ENCODE measurements at regions not wholly inside any gene's neighbourhood (a gene's known extent, or its start where the extent isn't known, plus 50 kb on each side); places are given as distances from the start of the nearest gene placed in this dataset.
"Not testable (repeated sequence)": the region's sequence is repeated elsewhere in the genome, so short reads cannot be mapped to it uniquely, and the experiment has no call there.

DNA sequence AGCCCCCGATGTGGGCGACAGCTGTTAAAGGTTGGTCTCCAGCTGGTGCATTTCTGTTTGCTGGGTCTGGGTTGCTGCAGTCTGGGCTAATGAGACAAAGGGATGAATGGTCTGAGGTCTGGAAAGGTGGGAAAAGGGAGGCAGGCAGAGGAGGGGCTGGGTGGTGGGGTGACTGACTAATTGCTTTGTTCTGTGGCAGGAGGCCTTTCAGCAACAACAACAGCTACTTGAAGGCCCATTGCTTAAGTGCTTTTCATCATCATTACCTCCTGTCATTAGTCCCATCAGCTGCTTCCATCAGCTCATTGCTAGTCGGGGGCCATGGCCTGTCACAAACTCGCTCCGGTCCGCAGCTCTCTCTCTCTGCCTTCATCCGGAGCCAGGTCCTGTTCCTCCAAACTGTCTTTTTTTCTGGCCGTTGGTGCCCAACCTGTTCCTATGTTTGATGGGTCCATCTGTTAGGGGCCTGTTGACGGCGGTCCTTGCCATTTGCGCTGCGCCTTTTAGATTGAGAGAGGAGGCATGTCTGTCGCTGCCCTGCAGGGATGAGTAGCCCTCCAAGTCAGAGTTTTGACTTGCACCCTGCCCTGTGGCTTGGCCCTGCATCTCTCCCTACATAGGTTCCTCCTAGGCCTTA lies 105.6 kb upstream of the PLXNA2 start:
- FAIRE-seq: no peak

DNA sequence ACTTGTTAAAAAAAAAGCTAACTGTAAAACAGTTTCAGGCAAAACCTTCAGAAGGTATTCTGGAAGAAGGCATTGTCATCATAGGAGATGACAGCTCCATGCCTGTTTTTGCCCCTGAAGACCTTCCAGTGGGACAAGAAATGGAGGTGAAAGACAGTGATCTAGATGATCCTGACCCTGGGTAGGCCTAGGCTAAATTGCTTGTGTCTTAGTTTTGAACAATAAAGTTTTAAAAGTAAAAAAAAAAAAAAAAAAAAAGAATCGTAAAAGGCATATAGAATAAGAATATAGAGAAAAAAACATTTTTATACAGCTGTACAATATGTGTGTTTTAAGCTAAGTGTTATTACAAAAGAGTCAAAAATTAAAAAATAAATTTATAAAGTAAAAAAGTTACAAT lies 106.6 kb upstream of the PLXNA2 start:
- FAIRE-seq: no peak

DNA sequence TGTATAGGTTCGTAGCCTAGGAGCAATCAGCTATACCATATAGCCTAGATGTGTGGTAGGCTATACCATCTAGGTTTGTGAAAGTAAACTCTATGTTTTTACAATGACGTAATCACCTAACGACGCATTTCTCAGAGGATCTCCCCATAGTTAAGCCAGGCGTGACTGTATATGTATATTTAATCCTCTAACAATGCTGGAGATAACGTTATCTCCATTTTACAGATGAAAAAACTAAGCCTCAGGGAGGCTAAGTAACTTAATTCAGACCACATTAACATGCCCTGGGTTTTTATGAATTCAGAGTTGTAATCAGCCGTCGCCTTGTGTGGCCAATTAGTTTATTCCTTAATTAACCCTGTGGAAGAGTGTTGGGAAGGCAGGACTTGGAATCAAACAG lies 107.7 kb upstream of the PLXNA2 start:
- FAIRE-seq: no peak

DNA sequence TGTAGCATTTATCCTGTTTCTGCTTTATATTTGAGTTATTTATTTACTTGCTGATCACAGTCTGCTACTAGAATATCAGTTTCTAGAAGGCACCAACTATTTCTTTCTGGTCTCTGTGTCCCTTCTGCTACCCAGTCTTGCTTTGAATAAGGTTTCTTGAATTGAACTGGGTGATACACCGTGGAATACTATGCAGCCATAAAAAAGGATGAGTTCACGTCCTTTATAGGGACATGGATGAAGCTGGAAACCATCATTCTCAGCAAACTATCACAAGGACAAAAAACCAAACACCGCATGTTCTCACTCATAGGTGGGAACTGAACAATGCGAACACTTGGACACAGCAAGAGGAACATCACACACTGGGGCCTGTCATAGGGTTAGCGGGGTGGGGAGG lies 109.6 kb upstream of the PLXNA2 start:
- FAIRE-seq: not testable (repeated sequence)

DNA sequence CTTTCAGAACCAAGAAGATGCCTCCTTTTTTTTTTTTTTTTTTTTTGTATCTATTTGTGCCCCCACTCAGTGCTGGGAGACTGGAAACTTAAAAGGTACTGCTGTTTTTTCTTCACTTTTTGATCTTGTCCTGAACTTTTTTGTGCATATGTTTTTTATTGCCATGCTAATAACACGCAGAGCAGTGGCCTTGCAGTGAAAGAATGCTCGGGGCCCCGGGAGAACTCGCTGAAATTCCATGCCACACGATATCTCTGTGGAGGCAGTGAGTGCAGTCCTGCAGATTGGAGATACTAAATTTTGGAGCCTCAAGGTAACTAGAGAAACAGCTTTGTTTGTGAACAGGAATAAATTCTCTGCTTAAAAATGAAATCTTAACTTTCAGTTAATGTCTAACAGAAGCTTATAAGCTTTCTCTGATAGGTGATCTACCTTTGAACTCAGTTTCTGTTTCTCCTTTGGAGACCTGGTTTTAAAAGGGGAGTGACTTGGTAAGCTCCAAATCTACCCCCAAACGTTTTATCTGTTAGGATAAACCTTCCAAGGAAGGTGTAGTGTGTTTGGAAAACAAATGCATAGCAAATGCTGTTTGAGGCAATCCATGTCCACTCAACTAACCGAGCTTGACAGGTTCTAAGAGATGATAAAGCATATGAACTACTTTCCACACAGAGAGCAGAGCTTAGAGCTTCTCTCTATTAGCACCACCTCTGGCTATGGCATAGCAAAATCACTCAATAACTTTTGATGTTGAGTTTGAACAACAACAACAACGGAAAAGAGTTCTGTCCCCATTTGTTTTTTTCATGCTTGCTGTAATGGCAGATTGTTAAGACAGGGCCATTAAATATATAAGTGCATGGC lies 113.7 kb upstream of the PLXNA2 start:
- FAIRE-seq: no peak

DNA sequence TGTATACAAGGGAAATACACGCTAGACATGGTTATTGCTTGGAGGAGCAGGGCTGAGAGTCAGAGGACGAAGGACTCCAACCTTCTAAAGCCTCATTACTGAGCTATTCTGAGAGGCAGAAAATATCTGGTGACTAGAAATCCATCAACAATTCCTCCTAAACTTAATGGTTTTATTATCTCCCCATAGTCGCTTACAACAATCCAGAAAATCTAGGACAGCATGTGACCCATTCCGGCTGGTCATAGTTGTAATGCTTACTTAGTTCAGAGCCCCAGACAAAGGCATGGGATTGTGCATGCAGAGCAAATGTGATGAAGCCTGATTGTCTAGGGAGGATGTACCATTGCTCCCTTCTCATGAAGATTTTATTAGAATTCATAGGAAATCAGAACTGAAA lies 114.5 kb upstream of the PLXNA2 start:
- no peak for FAIRE-seq

DNA sequence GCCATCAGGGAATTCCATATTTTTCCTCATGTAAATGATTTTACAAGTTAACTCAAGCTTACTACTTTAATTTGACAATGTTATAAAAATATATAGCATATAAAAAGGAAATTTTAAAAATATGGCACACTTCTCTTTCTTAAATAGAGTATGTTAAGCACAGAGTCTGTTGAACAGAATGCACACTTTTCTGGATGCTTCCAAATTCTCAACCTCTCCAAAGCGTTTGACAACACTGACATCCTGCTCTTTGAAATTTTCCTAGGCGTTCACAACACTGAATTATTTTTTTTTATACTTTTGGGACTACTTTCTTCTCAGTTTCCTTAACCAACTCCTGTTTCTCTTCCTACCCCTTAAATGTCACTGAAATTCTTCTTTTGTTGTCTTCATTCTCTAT lies 117.8 kb upstream of the PLXNA2 start:
- no peak for FAIRE-seq

DNA sequence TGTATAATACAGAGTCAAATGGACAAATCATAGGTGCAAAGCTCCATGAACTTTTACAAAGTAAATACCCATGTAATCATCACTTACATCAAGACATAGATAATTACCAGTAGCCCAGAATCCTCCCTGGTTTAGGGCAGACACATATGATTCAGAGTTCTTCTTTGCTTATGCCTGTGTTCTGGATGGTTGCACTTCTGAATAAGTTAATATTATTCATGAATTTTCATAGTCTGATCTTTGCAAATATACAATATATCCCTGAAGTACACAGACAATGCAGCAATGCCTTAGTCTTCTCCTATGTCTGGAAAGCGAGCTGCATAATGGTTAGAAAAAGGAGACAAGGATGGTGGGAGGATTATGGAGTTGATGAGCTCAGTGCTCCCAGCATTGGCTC lies 122.4 kb upstream of the PLXNA2 start:
- no peak for FAIRE-seq

DNA sequence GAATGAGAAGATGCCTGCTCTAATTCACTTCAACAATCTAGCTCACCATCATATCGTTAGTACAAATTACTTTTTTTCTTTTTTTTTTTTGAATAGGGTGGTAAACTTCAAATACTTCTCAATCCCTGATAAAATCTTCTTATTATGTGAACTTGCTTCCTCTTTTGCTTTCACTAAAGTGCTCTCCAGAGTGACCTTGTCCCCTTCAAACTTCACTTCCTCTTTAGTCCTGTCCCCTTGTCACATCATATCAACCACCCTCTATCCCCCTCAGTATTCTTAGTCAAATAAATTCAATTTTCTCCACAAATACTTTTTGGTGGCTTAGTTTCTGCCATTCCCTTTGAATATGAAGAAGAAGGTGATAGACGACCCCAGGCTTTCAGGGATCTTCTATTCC lies 124.9 kb upstream of the PLXNA2 start:
- FAIRE-seq: no peak

DNA sequence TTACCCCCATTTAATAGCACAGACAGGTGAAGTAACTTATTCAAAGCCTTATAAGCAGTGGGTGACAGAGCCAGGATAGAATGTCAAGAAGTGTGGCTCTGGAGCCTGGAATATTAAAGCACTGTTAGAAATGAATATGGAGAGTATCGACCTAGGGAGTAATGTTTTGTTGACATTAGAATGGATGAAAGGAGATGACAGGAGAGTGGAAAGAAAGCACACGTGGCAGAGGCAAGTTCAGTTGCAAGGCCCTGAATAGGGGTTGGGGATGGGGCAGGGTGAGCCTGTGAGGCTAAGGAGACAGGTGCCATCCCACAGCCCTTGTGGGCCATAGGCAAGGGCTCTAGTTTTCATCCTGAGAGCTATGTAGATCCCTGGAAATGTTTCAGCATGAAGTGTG lies 125.5 kb upstream of the PLXNA2 start:
- FAIRE-seq: no peak

DNA sequence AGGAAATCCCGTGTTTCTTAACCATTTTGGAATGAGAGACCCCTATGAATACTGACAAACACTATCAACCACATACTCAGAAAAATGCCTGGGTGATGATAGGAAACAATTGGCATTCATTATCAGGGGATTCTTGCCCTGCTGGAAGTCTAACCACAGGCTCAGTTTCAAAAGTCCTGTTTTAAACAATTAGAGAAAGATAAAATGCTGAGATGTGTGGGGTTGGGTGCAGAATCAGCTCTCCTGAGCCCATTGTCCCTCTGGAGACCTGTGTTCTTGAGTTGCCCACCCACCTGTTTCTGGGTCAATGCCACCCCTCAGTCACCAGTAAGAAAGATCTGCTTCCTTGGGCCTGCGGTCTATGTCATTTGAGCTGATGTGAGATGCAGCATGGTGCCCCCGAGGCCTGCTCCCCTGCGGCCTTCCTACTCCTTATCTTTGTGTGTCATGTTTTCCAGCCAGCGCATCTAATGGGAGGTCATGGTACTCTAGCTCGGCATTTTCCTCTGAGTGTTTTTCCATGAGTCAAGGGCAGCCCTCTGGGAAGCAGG lies 130.3 kb upstream of the PLXNA2 start:
- FAIRE-seq: no peak

DNA sequence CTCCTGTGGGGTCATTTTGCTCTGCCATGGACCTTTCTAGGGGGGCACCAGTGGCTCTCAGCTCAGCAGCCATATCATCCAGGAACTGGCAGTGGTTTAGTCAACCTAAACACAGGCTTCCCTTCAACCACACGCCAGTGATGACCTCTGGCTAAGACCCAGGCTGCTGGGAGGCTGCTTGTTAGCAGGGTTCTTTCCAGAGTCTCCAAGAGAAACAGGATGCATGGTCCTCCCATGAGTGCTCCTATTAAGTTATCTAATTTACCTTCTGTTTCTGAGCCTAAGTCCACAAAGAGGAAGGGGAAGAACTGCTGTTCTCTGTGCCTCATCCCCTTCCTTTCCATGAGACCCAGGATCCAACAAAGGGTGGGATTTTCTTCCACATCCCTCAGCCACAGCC lies 137.3 kb upstream of the PLXNA2 start:
- FAIRE-seq: no peak

DNA sequence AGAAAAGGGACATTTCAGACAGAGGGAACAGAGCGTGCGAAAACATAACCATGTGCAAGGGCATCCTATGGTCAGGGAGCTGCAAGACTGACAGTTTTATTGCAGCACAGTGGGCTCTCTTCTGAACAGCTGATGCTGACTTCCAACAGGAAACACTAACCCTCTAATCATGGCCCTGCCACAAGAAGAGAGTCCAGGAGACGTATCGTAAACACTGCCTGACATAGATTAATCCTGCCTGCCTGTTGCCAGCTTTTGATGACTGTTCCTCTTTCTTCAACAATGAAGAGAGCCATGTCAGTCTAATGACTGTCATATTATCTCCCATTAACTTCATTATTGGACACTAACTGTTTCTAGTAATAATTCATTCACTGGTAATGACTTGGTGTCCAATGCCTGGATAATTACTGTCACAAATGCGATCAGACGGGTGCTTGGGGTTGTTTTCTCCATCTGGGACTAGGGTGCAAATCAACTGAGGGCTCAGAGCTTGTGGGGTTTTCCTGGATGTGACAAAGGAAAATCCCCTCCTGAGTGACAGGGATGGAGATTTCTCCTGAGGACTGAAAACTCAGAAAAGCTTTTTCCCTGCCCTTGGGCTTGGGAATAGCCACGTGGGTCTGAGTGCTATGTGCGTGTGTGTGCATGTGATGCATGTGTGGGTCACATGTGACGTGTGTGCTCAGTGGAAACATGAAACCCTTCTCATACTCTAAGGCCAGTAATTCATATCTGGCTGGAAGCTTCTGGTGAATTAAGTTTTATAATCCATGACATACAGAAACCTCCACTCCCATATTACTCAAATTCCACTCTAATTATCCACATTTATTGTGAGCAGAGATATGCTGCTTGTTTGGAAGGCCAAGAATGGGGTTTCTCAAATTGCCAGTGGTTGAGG lies 144.0 kb upstream of the PLXNA2 start:
- no peak for FAIRE-seq

DNA sequence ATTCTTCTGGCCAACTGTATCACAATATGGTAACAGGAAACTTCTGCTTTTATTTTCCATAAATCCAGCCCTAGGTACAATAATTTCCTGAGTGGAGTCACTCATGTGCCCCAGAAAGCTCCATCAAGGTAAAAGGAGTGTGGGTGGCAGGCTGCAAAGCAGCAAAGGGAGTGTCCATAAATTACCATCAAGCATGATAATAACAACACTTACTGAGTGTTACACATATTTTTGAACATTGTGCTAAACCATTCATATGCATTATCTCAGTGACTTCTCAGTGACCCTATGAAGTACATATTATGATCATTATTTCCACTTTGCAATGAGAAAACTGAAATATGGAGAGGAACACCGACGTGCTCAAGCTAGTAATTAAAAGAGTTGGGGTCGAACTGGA lies 149.2 kb upstream of the PLXNA2 start:
- FAIRE-seq: no peak

DNA sequence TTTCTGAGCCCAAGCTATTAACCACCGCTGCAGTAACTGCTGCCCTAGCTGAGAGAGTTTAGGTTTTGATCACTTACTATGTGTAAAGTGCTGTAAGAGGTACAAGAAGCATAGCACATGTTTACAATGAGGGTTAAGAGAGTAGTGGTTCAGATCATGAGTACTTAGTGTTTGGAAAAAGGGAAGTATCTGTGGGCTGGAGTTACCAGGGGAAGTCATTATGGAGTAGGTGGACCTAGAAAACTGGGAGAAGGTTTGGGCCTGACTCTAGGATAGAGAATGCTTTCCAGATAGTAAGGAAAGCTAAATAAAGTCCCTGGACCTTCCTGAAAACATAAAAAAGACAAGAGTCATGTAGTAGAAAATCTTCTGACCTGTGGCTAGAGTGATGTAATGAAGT lies 149.6 kb upstream of the PLXNA2 start:
- no peak for FAIRE-seq

DNA sequence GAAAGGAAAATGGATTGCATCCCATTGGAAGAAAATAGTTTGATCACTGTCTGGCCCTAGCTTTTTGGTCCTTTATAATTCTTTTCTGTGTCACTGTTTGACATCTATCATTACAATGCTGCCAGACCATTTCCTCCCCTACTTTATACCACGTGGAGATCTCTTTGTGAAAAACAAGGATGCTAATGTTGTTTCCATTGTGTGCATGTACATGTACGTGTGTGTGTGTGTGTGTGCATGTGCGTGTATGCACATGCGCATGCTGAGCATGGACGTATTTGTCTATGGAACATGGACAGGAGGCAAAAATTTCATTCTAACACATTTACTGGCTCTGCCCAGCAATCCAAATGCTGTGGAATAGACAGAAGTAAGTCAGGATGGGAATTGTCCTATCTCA lies 153.1 kb upstream of the PLXNA2 start:
- FAIRE-seq: no peak

DNA sequence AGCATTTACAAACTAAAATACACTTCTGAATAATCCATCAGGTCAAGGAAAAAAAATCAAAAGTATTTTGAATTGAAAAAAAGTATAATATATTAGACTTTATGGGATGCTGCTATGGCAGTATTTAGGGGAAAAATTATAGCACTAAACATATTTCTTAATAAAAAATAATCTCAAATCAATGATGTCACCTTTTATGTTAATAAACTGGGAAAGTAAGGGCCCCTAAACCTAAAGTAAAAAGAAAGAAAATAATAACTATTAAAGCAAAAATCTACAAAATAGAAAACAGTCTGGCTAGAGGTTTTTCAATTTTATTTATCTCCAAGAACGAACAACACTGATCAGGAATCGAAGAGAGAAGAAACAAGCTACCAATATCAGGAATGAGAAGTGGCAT lies 160.8 kb upstream of the PLXNA2 start:
- no peak for FAIRE-seq

DNA sequence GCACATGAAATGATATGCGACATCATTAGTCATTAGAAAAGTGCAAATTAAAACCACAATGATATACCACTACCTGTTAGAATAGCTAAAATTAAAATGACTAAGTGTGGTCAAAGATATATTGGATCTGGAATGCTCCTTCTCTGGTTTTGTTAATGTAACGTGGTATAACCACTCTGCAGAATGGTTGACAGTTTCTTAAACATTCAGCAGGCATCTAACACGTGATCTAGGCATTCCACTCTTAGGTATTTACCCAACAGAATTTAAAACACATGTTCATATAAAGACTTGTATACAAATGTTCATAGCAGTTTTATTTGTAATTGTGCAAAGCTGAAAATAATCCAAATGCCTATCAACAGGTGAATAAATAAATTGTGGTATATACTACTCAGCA lies 165.0 kb upstream of the PLXNA2 start:
- FAIRE-seq: no peak

DNA sequence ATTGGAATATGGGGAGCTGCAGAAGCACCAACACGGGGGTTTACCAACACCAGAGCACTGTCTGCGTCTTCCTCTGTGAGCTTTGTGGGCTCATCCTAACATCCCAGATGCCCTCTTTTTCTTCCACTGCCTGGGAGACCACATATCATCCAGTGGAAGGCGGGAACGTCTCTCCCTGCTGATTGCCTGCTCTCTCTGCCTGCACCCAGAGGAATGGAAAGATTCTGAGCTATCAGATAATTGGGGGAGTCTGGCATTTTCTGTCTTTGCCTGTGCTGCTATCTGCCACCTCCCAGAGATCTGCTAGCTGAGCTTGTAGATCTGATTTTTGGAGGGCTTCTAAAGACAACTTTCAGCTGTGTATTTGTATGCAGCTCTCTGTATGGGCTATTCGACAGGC lies 166.2 kb upstream of the PLXNA2 start:
- no peak for FAIRE-seq

DNA sequence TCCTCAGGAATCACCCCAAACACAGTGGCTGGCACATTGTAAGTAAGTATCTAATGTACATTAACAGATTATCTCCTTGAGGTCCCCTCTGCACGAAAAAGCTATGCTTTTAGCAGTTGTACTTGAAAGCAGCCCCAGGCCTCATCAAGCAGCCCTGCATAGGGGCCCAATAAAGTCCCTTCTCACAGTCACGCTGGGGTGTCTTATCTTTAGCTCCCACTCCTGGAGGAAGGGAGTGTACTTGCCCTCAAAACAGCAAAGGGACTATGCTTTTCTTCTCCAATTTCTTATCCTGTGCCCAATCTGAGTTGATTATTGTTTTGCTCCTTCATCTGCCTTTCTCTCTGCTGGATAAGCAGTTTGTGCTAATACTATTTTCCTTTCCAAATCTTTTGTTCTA lies 168.8 kb upstream of the PLXNA2 start:
- FAIRE-seq: no peak

DNA sequence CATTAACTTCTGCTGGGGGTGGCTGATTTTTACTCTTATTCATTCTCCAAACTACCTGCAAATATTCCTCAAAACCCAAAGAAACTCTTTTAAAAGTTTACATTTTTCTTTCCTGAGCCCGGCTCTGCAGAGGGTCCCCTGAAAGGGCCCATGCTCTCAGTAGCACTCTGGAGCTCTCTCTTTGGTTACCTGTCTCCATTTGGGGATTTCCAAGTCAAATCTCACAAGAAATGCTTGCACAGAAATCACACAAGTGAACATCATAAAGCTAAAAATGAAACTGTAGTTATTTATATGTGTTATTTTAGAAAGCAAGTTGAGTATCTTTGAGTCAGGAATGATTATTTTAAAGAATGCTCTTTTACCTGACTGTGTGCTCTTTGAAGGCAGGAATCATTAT lies 174.5 kb upstream of the PLXNA2 start:
- no peak for FAIRE-seq

DNA sequence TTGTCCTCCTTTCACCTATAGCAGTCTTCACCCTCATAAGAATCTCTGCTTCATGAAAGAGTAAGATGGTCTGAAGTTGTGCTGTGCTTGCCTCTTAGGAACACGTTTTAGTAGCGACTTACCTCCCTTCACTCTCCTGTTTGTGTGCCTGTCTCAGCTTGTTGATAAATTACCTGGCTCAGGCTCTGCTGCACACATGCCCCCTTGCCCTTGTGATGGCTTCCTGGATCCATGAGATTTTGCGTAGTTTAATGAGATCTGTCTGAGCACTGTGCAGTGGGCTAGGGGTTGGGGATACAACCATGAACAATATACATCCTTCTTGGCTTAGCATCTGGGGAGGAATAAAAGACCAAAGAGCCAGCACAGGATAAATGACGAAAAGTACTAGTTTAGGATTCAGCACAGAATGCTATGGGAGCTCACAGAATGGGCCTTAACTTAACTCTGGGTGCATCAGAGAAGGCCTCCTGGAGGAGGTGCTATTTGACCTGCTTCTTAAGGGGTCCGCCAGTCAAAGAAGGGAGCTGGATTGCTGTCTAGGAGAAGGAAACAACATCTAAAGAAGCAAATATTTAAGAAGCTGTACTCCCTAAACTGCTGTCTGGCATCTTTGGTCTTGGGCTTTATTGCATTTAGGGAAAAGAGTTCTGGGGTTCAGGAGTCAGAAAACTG lies 175.7 kb upstream of the PLXNA2 start:
- no peak for FAIRE-seq

DNA sequence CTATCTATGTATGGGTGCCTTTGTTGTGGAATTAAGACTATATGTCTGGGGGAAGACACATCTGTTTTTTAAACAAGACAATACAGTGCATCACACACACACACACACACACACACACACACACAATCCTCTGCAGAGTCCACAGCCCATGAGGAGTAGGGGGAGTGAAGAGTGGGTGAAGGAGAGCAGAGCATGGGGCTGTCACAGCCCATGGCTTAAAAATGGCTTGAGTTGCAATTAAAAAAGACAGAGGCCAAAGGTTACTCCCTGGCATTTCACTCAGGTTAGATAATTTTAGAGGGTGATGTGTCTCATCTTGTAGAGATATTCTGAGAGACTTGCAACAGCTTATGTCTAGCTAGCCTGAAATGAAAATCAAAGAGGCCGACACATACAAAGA lies 176.5 kb upstream of the PLXNA2 start:
- no peak for FAIRE-seq
